ENCODE measurements at regions not wholly inside any gene's neighbourhood (a gene's known extent, or its start where the extent isn't known, plus 50 kb on each side); places are given as distances from the start of the nearest gene placed in this dataset.

DNA sequence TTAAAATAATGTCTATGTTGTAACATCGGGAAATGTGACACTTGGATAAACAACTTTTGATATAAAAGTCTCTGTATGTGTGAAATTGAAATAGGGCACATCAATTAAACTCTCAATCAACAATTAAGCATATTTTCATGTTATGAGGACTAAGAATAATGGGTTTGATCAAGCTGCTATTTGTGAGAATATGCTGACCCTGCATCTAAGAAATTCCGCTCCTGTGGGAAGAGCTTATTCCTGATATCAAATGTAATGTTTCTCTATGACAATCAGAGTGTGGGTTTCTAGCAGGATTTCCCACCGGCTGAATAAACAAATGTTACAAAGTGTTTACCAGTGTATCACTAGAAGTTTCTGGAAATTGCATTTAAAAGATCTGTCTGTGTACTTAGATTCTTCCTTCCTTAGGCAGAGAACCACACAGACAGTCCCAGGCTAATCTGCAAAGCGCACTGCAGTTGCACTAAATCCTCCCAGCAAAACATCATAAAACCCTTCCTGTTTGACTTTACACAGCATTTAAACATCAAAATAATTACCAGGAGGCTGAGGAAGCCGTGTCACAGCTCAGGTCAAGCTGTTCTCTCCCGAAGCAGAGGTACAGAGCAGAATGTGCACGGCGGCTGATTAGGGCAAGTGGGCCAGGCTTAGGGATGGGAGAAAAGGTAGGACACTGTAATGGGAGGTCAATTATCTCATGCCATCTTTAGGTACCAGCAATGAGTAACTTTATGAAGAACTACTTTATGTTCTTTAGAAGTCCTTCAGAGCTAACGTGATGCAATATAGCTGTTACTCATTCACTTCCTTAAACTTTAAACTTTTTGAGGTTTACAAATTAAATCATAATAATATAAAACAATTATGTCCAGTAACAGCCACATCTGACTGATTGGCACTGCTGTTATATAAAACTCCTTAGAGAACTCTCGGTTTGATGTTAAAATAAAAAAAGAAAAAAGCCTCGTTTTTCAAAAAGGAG lies 109.1 kb upstream of the CTTNBP2 start:
- H3K4me3 ChIP-seq (ENCODE audit: low read depth, low read length), result no peak overlapping the region
- TF ChIP-seq CTCF (IDR thresholded peaks at IDR 0.05; ENCODE audit: control insufficient read depth, extremely low read depth, insufficient read depth), result no peak
- no peak for DNase-seq (ENCODE audit: low read depth)

GRCh38 chr7:117986645-117987269 lies 113.5 kb upstream of the CTTNBP2 start:
- TF ChIP-seq CTCF (IDR thresholded peaks at IDR 0.05; ENCODE audit: control insufficient read depth, extremely low read depth, insufficient read depth), result no peak
- H3K4me3 ChIP-seq (ENCODE audit: low read depth, low read length), result no peak overlapping the region
- DNase-seq (ENCODE audit: low read depth), result no peak

- no peak for TF ChIP-seq CTCF (IDR thresholded peaks at IDR 0.05; ENCODE audit: control insufficient read depth, extremely low read depth, insufficient read depth)
- no peak for DNase-seq (ENCODE audit: low read depth)
- H3K4me3 ChIP-seq (ENCODE audit: low read depth, low read length), result no peak overlapping the region
These were observed 117.6 kb upstream of the CTTNBP2 start for GRCh38 chr7:117990834-117991233.

GRCh38 chr7:117992635-117993376 lies 119.6 kb upstream of the CTTNBP2 start:
- TF ChIP-seq CTCF (IDR thresholded peaks at IDR 0.05; ENCODE audit: control insufficient read depth, extremely low read depth, insufficient read depth), result no peak
- H3K4me3 ChIP-seq (ENCODE audit: low read depth, low read length), result no peak overlapping the region
- no peak for DNase-seq (ENCODE audit: low read depth)

- DNase-seq (ENCODE audit: low read depth), result peak; percentile 15
- H3K4me3 ChIP-seq (ENCODE audit: low read depth, low read length), result no peak overlapping the region
- TF ChIP-seq CTCF (IDR thresholded peaks at IDR 0.05; ENCODE audit: control insufficient read depth, extremely low read depth, insufficient read depth), result peak; percentile 66
These were observed 120.2 kb upstream of the CTTNBP2 start for GRCh38 chr7:117993377-117994003.

DNA sequence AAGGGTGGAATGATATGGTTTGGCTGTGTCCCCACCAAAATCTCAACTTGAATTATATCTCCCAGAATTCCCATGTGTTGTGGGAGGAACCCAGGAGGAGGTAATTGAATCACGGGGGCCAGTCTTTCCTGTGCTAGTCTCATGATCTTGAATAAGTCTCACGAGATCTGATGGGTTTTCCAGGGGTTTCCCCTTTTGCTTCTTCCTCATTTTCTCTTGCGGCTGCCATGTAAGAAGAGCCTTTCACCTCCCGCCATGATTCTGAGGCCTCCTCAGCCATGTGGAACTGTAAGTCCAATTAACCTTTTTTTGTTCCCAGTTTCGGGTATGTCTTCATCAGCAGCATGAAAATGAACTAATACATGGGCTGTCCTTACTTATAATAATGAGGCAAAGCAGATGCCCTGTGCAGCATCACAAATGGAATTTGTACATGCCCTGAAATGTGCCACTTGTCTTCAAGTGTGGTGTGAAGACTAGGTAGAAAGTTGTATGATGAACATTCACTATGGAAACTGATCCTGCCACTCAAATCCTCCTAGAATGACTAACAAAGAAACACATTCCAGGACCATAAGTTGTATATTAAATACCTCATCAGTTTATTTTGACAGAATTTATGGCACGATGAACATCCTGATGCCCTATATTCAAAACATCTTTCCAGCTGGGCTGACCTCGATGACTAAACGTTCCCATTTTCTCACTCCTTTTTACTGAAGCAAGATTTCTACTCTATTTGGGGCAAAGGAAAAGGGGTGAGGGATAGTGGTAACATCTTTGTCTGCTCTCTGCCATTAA lies 122.8 kb upstream of the CTTNBP2 start:
- no peak for TF ChIP-seq CTCF (IDR thresholded peaks at IDR 0.05; ENCODE audit: control insufficient read depth, extremely low read depth, insufficient read depth)
- no peak for DNase-seq (ENCODE audit: low read depth)
- no peak overlapping the region for H3K4me3 ChIP-seq (ENCODE audit: low read depth, low read length)

Data from LNCaP clone FGC (cell line).